ENCODE measurements at regions not wholly inside any gene's neighbourhood (a gene's known extent, or its start where the extent isn't known, plus 50 kb on each side); places are given as distances from the start of the nearest gene placed in this dataset.

DNA sequence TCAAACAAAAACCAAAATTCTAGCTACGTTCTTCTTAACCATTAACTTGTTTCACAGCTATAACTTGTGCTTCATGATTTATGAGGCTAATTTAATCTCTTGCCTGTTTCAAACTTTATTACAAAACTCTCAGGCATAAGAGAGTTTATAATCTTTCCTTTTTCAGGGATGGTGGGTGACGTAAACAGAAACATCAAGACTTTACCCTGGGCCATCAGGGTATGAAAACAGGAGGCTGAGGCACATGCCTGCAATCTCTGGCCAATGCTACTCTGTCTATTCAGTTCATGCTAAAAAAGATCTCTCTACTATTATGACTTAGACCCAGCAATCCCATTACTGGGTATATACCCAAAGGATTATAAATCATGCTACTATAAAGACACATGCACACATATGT is 55.9 kb upstream of the VWC2 start:
- no peak for TF ChIP-seq GLI4 (tag by site-specific recombination; IDR thresholded peaks at IDR 0.05)
- no peak for TF ChIP-seq ZNF121 (tag by site-specific recombination; IDR thresholded peaks at IDR 0.05)
- TF ChIP-seq, protein P1, sequence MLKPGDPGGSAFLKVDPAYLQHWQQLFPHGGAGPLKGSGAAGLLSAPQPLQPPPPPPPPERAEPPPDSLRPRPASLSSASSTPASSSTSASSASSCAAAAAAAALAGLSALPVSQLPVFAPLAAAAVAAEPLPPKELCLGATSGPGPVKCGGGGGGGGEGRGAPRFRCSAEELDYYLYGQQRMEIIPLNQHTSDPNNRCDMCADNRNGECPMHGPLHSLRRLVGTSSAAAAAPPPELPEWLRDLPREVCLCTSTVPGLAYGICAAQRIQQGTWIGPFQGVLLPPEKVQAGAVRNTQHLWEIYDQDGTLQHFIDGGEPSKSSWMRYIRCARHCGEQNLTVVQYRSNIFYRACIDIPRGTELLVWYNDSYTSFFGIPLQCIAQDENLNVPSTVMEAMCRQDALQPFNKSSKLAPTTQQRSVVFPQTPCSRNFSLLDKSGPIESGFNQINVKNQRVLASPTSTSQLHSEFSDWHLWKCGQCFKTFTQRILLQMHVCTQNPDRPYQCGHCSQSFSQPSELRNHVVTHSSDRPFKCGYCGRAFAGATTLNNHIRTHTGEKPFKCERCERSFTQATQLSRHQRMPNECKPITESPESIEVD (tag by site-specific recombination; IDR thresholded peaks at IDR 0.05) = no peak
- no peak for TF ChIP-seq ZNF571 (tag by site-specific recombination; IDR thresholded peaks at IDR 0.05)
- TF ChIP-seq YY1 (tag by site-specific recombination; IDR thresholded peaks at IDR 0.05) = no peak
- TF ChIP-seq OVOL3 (tag by site-specific recombination; IDR thresholded peaks at IDR 0.05) = no peak

Measured in HEK293 (cell line).